ENCODE measurements at regions not wholly inside any gene's neighbourhood (a gene's known extent, or its start where the extent isn't known, plus 50 kb on each side); places are given as distances from the start of the nearest gene placed in this dataset.

DNA sequence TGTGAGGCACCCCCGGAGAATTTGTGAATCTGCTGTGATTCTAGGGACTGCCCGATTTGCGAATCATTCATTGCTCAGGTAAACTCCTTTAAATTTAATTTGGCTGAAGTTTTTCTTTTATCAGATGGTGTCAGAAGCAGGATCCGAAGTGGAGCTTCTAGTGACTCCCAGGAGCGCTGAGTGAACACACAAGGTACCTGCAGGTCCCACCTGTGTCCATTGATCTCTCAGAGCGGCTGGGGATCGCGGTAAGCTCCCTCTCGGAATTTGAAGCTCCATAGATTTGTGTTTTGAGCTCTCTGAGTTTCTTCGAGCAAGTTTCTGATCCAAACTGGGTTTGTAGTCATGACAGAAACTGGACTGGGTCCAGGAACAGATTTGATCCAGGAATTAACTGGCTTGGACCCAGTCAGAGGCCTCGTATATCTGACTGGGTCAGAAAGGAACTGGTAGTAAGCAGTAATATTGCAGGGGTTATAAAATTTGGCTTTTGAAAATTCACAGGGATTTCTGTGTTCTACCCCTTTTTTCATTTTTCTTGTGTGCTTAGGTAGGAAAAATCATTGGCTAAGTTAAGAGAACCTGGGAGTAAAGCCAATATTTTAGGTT, 56.2 kb upstream of the EDEM3 start:
- no peak for TF ChIP-seq POLR2A (IDR thresholded peaks at IDR 0.05)
- TF ChIP-seq, protein P1, sequence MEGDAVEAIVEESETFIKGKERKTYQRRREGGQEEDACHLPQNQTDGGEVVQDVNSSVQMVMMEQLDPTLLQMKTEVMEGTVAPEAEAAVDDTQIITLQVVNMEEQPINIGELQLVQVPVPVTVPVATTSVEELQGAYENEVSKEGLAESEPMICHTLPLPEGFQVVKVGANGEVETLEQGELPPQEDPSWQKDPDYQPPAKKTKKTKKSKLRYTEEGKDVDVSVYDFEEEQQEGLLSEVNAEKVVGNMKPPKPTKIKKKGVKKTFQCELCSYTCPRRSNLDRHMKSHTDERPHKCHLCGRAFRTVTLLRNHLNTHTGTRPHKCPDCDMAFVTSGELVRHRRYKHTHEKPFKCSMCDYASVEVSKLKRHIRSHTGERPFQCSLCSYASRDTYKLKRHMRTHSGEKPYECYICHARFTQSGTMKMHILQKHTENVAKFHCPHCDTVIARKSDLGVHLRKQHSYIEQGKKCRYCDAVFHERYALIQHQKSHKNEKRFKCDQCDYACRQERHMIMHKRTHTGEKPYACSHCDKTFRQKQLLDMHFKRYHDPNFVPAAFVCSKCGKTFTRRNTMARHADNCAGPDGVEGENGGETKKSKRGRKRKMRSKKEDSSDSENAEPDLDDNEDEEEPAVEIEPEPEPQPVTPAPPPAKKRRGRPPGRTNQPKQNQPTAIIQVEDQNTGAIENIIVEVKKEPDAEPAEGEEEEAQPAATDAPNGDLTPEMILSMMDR (IDR thresholded peaks at IDR 0.05), result no peak
- no peak for TF ChIP-seq POLR2AphosphoS5 (IDR thresholded peaks at IDR 0.05)

Measured in stomach (tissue), 4 donors.